NB4 (cell line): ENCODE measurements at regions not wholly inside any gene's neighbourhood (a gene's known extent, or its start where the extent isn't known, plus 50 kb on each side); places are given as distances from the start of the nearest gene placed in this dataset.

Experiments
- MYC ChIP-seq: IDR thresholded peaks from 2 replicates; pipeline ENCODE4 v1.6.1; 2011; ENCODE audit warnings: low read depth, low read length
- POLR2A ChIP-seq: IDR thresholded peaks from 2 replicates; pipeline ENCODE4 v1.6.1; 2011; ENCODE audit warnings: mild to moderate bottlenecking; ENCODE audit not compliant: insufficient read length; ENCODE audit errors: extremely low read depth
- TF ChIP-seq, protein P1 (sequence below): IDR thresholded peaks from one replicate; pipeline ENCODE4 v1.5.1; 2012; ENCODE audit warnings: low read depth, low read length

DNA sequence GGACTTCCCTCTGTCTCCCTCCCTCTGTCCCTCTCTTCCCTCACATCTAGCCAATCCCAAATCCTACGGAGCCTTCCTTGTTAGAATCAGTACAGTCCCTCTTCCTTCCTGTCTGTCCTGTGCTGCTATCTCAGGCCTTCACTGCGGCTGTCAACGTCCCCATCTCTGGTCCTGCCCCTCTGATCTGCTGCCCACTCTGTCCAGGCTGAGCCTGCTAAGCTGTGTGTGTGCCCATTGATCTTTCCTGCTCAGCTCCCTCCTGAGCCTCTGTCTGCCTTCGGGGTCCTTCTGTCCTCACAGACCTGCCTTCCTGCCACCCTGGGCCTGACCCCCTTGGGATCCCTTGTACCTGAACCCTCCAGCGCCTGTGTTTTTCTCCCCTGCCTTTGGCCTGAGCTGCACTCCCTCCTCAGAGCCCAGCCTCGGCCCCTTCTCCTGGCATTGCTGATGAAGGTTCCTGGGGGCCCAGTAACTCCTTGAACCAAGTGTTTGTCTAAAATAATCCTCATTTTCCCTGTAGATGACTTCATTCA, 182.1 kb upstream of the SHH start:
- TF ChIP-seq, protein P1, sequence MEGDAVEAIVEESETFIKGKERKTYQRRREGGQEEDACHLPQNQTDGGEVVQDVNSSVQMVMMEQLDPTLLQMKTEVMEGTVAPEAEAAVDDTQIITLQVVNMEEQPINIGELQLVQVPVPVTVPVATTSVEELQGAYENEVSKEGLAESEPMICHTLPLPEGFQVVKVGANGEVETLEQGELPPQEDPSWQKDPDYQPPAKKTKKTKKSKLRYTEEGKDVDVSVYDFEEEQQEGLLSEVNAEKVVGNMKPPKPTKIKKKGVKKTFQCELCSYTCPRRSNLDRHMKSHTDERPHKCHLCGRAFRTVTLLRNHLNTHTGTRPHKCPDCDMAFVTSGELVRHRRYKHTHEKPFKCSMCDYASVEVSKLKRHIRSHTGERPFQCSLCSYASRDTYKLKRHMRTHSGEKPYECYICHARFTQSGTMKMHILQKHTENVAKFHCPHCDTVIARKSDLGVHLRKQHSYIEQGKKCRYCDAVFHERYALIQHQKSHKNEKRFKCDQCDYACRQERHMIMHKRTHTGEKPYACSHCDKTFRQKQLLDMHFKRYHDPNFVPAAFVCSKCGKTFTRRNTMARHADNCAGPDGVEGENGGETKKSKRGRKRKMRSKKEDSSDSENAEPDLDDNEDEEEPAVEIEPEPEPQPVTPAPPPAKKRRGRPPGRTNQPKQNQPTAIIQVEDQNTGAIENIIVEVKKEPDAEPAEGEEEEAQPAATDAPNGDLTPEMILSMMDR = no peak
- no peak for TF ChIP-seq POLR2A
- no peak for TF ChIP-seq MYC
